ENCODE measurements at regions not wholly inside any gene's neighbourhood (a gene's known extent, or its start where the extent isn't known, plus 50 kb on each side); places are given as distances from the start of the nearest gene placed in this dataset.

- Histone ChIP-seq H3K27me3 (no peaks in the 10 kb centered on the region), H3K4me1 (no peaks in the 10 kb centered on the region), H3K4me3 (no peak overlapping the region), H3K36me3 (no peaks in the 10 kb centered on the region), H3K27ac (no peak overlapping the region), H3K9me3 (no peaks in the 10 kb centered on the region)
- intact Hi-C loops (cut with DNase I) = no loop called here
- ATAC-seq (no peak), DNase-seq (no peak)
- TF ChIP-seq CTCF (IDR thresholded peaks at IDR 0.05) (no peak), POLR2A (IDR thresholded peaks at IDR 0.05) (no peak)
- WGBS (ENCODE audit: insufficient coverage, low coverage, low lambda C conversion rate, missing lambda C conversion rate) = 50% methylated on average over 5 of the region's 5 CpGs
Measured at GRCh38 chr18:66168685-66169235, 417.9 kb downstream of the CDH7 start.

GRCh38 chr18:66167829-66168684, 417.2 kb downstream of the CDH7 start:
- H3K4me3 ChIP-seq = no peak overlapping the region
- intact Hi-C loops (cut with DNase I) = no loop called here
- no peak overlapping the region for H3K27ac ChIP-seq
- 21% methylated on average over 2 of the region's 7 CpGs for WGBS (ENCODE audit: insufficient coverage, low coverage, low lambda C conversion rate, missing lambda C conversion rate)
- DNase-seq = no peak
- H3K9me3 ChIP-seq = no peaks in the 10 kb centered on the region
- no peaks in the 10 kb centered on the region for H3K36me3 ChIP-seq
- no peaks in the 10 kb centered on the region for H3K27me3 ChIP-seq
- TF ChIP-seq CTCF (IDR thresholded peaks at IDR 0.05) (no peak), POLR2A (IDR thresholded peaks at IDR 0.05) (no peak)
- ATAC-seq = peak in 1 of 4 donors; percentile 18
- H3K4me1 ChIP-seq = no peaks in the 10 kb centered on the region

GRCh38 chr18:66160007-66160406, 409.2 kb downstream of the CDH7 start:
- Histone ChIP-seq H3K36me3 (no peaks in the 10 kb centered on the region), H3K4me3 (no peak overlapping the region), H3K27ac (no peak overlapping the region), H3K9me3 (no peaks in the 10 kb centered on the region), H3K4me1 (no peaks in the 10 kb centered on the region), H3K27me3 (no peaks in the 10 kb centered on the region)
- WGBS (ENCODE audit: insufficient coverage, low coverage, low lambda C conversion rate, missing lambda C conversion rate) = 52% methylated on average over 3 of the region's 3 CpGs
- ATAC-seq (no peak), DNase-seq (no peak)
- TF ChIP-seq POLR2A (IDR thresholded peaks at IDR 0.05) = no peak
- no peak for TF ChIP-seq CTCF (IDR thresholded peaks at IDR 0.05)
- intact Hi-C loops (cut with DNase I) = no loop called here

- H3K4me1 ChIP-seq = no peaks in the 10 kb centered on the region
- H3K36me3 ChIP-seq = no peaks in the 10 kb centered on the region
- no peaks in the 10 kb centered on the region for H3K27me3 ChIP-seq
- no peak overlapping the region for H3K27ac ChIP-seq
- 91% methylated on average over 1 of the region's 1 CpG for WGBS (ENCODE audit: insufficient coverage, low coverage, low lambda C conversion rate, missing lambda C conversion rate)
- H3K4me3 ChIP-seq = no peak overlapping the region
- TF ChIP-seq CTCF (IDR thresholded peaks at IDR 0.05) = no peak
- TF ChIP-seq POLR2A (IDR thresholded peaks at IDR 0.05) = no peak
- no peak for DNase-seq
- no peaks in the 10 kb centered on the region for H3K9me3 ChIP-seq
- intact Hi-C loops (cut with DNase I) = no loop called here
- ATAC-seq = no peak
Measured at GRCh38 chr18:66159451-66159850, 408.6 kb downstream of the CDH7 start.
